ENCODE measurements at regions not wholly inside any gene's neighbourhood (a gene's known extent, or its start where the extent isn't known, plus 50 kb on each side); places are given as distances from the start of the nearest gene placed in this dataset.
A peak's percentile ranks its signal among the peaks of the same experiment; 100 is the strongest.

GRCh38 chr5:51889703-51890102, 506.5 kb downstream of the ISL1 start:
- no peak for TF ChIP-seq CTCF (IDR thresholded peaks at IDR 0.05; ENCODE audit: insufficient read depth, low read length, severe bottlenecking)
- FAIRE-seq = no peak

GRCh38 chr5:51890435-51891116, 507.3 kb downstream of the ISL1 start:
- H3K36me3 ChIP-seq (ENCODE audit: control insufficient read depth, insufficient read depth, low read length) = no peaks in the 10 kb centered on the region
- no peak for TF ChIP-seq CTCF (IDR thresholded peaks at IDR 0.05; ENCODE audit: insufficient read depth, low read length, severe bottlenecking)
- no peak overlapping the region for H3K4me3 ChIP-seq (ENCODE audit: low read depth, low read length)
- DNase-seq (ENCODE audit: low read depth) (no peak), FAIRE-seq (no peak)
- no peaks in the 10 kb centered on the region for H3K27me3 ChIP-seq (ENCODE audit: control insufficient read depth, insufficient read depth, low read length)

More at GRCh38 chr5:51889703-51890102, 506.5 kb downstream of the ISL1 start:
- Histone ChIP-seq H3K4me3 (ENCODE audit: low read depth, low read length) (no peak overlapping the region), H3K36me3 (ENCODE audit: control insufficient read depth, insufficient read depth, low read length) (no peaks in the 10 kb centered on the region), H3K27me3 (ENCODE audit: control insufficient read depth, insufficient read depth, low read length) (no peaks in the 10 kb centered on the region)
- DNase-seq (ENCODE audit: low read depth) = no peak

- FAIRE-seq (no peak), DNase-seq (ENCODE audit: low read depth) (peak; percentile 62)
- Histone ChIP-seq H3K4me3 (ENCODE audit: low read depth, low read length) (no peak overlapping the region), H3K36me3 (ENCODE audit: control insufficient read depth, insufficient read depth, low read length) (no peaks in the 10 kb centered on the region), H3K27me3 (ENCODE audit: control insufficient read depth, insufficient read depth, low read length) (no peaks in the 10 kb centered on the region)
- no peak for TF ChIP-seq CTCF (IDR thresholded peaks at IDR 0.05; ENCODE audit: insufficient read depth, low read length, severe bottlenecking)
Observed at GRCh38 chr5:51892680-51893079, 509.4 kb downstream of the ISL1 start.

GRCh38 chr5:51895834-51896233, 512.6 kb downstream of the ISL1 start:
- Histone ChIP-seq H3K36me3 (ENCODE audit: control insufficient read depth, insufficient read depth, low read length) (no peaks in the 10 kb centered on the region), H3K4me3 (ENCODE audit: low read depth, low read length) (no peak overlapping the region), H3K27me3 (ENCODE audit: control insufficient read depth, insufficient read depth, low read length) (no peaks in the 10 kb centered on the region)
- no peak for FAIRE-seq
- DNase-seq (ENCODE audit: low read depth) = no peak
- TF ChIP-seq CTCF (IDR thresholded peaks at IDR 0.05; ENCODE audit: insufficient read depth, low read length, severe bottlenecking) = no peak

- Histone ChIP-seq H3K36me3 (ENCODE audit: control insufficient read depth, insufficient read depth, low read length) (no peaks in the 10 kb centered on the region), H3K27me3 (ENCODE audit: control insufficient read depth, insufficient read depth, low read length) (no peaks in the 10 kb centered on the region), H3K4me3 (ENCODE audit: low read depth, low read length) (no peak overlapping the region)
- FAIRE-seq (no peak), DNase-seq (ENCODE audit: low read depth) (no peak)
- no peak for TF ChIP-seq CTCF (IDR thresholded peaks at IDR 0.05; ENCODE audit: insufficient read depth, low read length, severe bottlenecking)
Observed at GRCh38 chr5:51902512-51902911, 519.3 kb downstream of the ISL1 start.

GRCh38 chr5:51908215-51908614, 525.0 kb downstream of the ISL1 start:
- Histone ChIP-seq H3K4me3 (ENCODE audit: low read depth, low read length) (no peak overlapping the region), H3K36me3 (ENCODE audit: control insufficient read depth, insufficient read depth, low read length) (no peaks in the 10 kb centered on the region), H3K27me3 (ENCODE audit: control insufficient read depth, insufficient read depth, low read length) (no peaks in the 10 kb centered on the region)
- FAIRE-seq (no peak), DNase-seq (ENCODE audit: low read depth) (no peak)
- no peak for TF ChIP-seq CTCF (IDR thresholded peaks at IDR 0.05; ENCODE audit: insufficient read depth, low read length, severe bottlenecking)

All from bronchial epithelial cell (primary cell).